Keratinocyte (primary cell): ENCODE measurements at regions not wholly inside any gene's neighbourhood (a gene's known extent, or its start where the extent isn't known, plus 50 kb on each side); places are given as distances from the start of the nearest gene placed in this dataset.

Source experiments
- DNase-seq: peaks from one replicate; pipeline ENCODE4 v3.0.0-alpha.2; 2011; ENCODE audit warnings: low read depth, missing footprints, low spot score
- FAIRE-seq: peaks from 2 replicates; lab custom pipeline; 2011; peaks lifted over from hg19 to GRCh38; lab: Jason Lieb, UNC
- H2AFZ ChIP-seq: 2 replicates; pipeline ENCODE4 v1.6.0; 2012; ENCODE audit warnings: low read length, control low read depth, inconsistent platforms; ENCODE audit not compliant: control insufficient read depth
- H3K27ac ChIP-seq: 2 replicates; pipeline ENCODE4 v1.5.1; 2011; ENCODE audit warnings: low read length; ENCODE audit not compliant: control insufficient read depth, insufficient read depth
- H3K27me3 ChIP-seq: 3 replicates; pipeline ENCODE4 v1.6.0; 2011; ENCODE audit warnings: low read length; ENCODE audit not compliant: control insufficient read depth, insufficient read depth; ENCODE audit errors: extremely low read depth
- H3K36me3 ChIP-seq, 2 experiments: 2 replicates in 1 of 2; 3 replicates in 1 of 2; pipeline ENCODE4 v1.5.1; 2011; ENCODE audit warnings: low read length in 2 of 2, mild to moderate bottlenecking in 1 of 2; ENCODE audit not compliant: control insufficient read depth in 2 of 2, insufficient read depth in 2 of 2; ENCODE audit errors: extremely low read depth in 1 of 2
- H3K4me1 ChIP-seq: 3 replicates; pipeline ENCODE4 v1.5.1; 2011; ENCODE audit warnings: low read length; ENCODE audit not compliant: control insufficient read depth, insufficient read depth; ENCODE audit errors: extremely low read depth
- H3K4me2 ChIP-seq: 3 replicates; pipeline ENCODE4 v1.6.0; 2011; ENCODE audit warnings: low read depth, low read length; ENCODE audit not compliant: control insufficient read depth, insufficient read depth; ENCODE audit errors: extremely low read depth
- H3K4me3 ChIP-seq, 3 experiments: fragments of 200-600 bp in 1 of 3; sonication (generic) in 1 of 3; 2 replicates in 2 of 3; 3 replicates in 1 of 3; pipeline ENCODE4 v1.5.1; 2011 to 2016; ENCODE audit warnings: low read length in 3 of 3, mild to moderate bottlenecking in 3 of 3, control low read depth in 2 of 3, inconsistent platforms in 1 of 3, low read depth in 1 of 3, mixed read lengths in 1 of 3, mixed run types in 1 of 3, moderate library complexity in 1 of 3; ENCODE audit not compliant: control insufficient read depth in 2 of 3, insufficient read depth in 2 of 3; ENCODE audit errors: extremely low read depth in 1 of 3
- H3K79me2 ChIP-seq: 2 replicates; pipeline ENCODE4 v1.6.0; 2012; ENCODE audit warnings: low read length; ENCODE audit not compliant: control insufficient read depth, insufficient read depth
- H3K9ac ChIP-seq: 3 replicates; pipeline ENCODE4 v1.6.0; 2011; ENCODE audit warnings: low read length; ENCODE audit not compliant: control insufficient read depth, insufficient read depth; ENCODE audit errors: extremely low read depth
- H3K9me1 ChIP-seq: 3 replicates; pipeline ENCODE4 v1.6.0; 2011; ENCODE audit warnings: low read length; ENCODE audit not compliant: control insufficient read depth, insufficient read depth; ENCODE audit errors: extremely low read depth
- H3K9me3 ChIP-seq: 2 replicates; pipeline ENCODE4 v1.5.1; 2012; ENCODE audit warnings: low read depth, low read length; ENCODE audit not compliant: control insufficient read depth
- H4K20me1 ChIP-seq: 3 replicates; pipeline ENCODE4 v1.6.0; 2011; ENCODE audit warnings: low read length; ENCODE audit not compliant: control insufficient read depth, insufficient read depth; ENCODE audit errors: extremely low read depth
- EZH2 ChIP-seq: IDR thresholded peaks from one replicate; pipeline ENCODE4 v1.6.1; 2012; ENCODE audit warnings: inconsistent platforms, mild to moderate bottlenecking, low read length, moderate library complexity
- dilution Hi-C: fragments of 300-500 bp; cut with MboI; formaldehyde crosslinking; loops from one replicate; pipeline ENCODE4 v1.7.0; 2020; ENCODE audit warnings: low sequenced_read_pairs; ENCODE audit not compliant: extremely low pct_ligation_motif_present
- TF ChIP-seq, protein P1 (sequence below), 3 experiments: IDR thresholded peaks in 1 of 3; conservative IDR thresholded peaks in 1 of 3; optimal IDR thresholded peaks in 1 of 3; 2 replicates in 2 of 3; 3 replicates in 1 of 3; pipeline versions ENCODE3 to v1.5.1; 2011; ENCODE audit warnings: low read length in 3 of 3, mild to moderate bottlenecking in 3 of 3, moderate library complexity in 2 of 3, control low read depth in 1 of 3, inconsistent platforms in 1 of 3; ENCODE audit not compliant: insufficient read depth in 2 of 3; ENCODE audit errors: extremely low read depth in 1 of 3

DNA sequence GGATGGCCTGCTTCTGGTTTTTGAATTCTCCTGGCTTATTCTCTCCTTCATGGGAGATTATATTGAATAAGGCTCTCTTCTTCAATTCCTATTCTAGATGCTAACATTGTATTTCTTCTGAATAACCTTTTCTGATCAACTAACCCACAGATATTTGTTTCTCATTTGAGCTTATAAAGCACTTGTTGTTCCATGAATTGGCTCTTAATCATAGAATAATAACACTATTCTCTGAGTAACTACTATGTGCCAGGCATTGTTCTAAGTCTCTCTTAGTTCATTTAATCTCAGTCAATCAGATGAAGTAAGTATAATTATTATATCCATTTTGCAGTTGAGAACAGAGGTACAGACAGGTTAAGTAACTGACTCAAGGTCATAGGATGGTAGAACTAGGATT is 136.3 kb upstream of the MLIP start:
- dilution Hi-C loops, result no loop called here
- TF ChIP-seq, protein P1, sequence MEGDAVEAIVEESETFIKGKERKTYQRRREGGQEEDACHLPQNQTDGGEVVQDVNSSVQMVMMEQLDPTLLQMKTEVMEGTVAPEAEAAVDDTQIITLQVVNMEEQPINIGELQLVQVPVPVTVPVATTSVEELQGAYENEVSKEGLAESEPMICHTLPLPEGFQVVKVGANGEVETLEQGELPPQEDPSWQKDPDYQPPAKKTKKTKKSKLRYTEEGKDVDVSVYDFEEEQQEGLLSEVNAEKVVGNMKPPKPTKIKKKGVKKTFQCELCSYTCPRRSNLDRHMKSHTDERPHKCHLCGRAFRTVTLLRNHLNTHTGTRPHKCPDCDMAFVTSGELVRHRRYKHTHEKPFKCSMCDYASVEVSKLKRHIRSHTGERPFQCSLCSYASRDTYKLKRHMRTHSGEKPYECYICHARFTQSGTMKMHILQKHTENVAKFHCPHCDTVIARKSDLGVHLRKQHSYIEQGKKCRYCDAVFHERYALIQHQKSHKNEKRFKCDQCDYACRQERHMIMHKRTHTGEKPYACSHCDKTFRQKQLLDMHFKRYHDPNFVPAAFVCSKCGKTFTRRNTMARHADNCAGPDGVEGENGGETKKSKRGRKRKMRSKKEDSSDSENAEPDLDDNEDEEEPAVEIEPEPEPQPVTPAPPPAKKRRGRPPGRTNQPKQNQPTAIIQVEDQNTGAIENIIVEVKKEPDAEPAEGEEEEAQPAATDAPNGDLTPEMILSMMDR (optimal IDR thresholded peaks at IDR 0.05 in 1 of 3, IDR thresholded peaks at IDR 0.05 in 1 of 3, conservative IDR thresholded peaks at IDR 0.05 in 1 of 3; ENCODE audit: extremely low read depth in 1 of 3, insufficient read depth in 2 of 3, low read length in 3 of 3), result no peak
- TF ChIP-seq EZH2, result no peak
- H2AFZ ChIP-seq, result no peak overlapping the region
- H3K4me1 ChIP-seq, result no peaks in the 10 kb centered on the region
- H3K27ac ChIP-seq, result no peak overlapping the region
- no peaks in the 10 kb centered on the region for H3K9me3 ChIP-seq
- no peak overlapping the region for H3K4me3 ChIP-seq
- H3K4me2 ChIP-seq, result no peak overlapping the region
- no peaks in the 10 kb centered on the region for H3K36me3 ChIP-seq
- FAIRE-seq, result no peak
- no peaks in the 10 kb centered on the region for H3K27me3 ChIP-seq
- no peak for DNase-seq
- no peaks in the 10 kb centered on the region for H4K20me1 ChIP-seq
- no peaks in the 10 kb centered on the region for H3K79me2 ChIP-seq
- no peak overlapping the region for H3K9ac ChIP-seq
- no peaks in the 10 kb centered on the region for H3K9me1 ChIP-seq

DNA sequence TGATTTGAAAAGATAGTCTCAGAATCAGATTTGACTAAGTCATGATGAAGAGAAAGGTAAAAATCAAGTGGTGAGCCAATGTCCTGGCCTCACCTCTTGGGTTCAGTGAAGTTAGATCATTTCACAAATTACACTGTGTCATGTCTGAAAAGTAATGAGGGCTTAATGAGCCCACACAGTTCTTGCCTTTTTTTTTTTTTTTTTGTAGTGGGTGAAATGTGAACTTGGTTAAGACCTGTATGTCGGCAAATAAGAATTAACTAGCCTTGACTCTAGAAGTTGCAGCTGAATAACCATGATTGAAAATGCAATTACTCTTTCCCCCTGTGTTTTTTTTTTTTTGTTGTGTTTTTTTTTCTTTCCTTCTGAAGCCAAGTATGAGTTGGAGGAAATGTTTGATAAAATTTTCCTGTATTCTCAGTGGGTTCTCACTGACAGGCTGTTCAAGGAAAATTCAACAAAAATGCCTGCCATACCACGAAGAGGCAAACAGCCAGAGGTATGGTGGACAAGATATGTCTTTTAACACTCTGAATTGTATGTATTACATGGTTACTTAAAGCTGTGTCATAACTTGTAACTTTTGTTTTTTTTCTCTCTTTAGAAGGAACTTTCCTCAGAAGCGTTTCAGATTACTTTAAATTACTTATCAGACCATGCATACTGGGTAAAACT is 135.2 kb upstream of the MLIP start:
- FAIRE-seq, result no peak

More for the DNA sequence above, 135.2 kb upstream of the MLIP start:
- TF ChIP-seq, protein P1 (optimal IDR thresholded peaks at IDR 0.05 in 1 of 3, IDR thresholded peaks at IDR 0.05 in 1 of 3, conservative IDR thresholded peaks at IDR 0.05 in 1 of 3; ENCODE audit: extremely low read depth in 1 of 3, insufficient read depth in 2 of 3, low read length in 3 of 3), result no peak
- TF ChIP-seq EZH2, result no peak
- no peak overlapping the region for H3K27ac ChIP-seq
- no peak overlapping the region for H3K4me2 ChIP-seq
- no peak overlapping the region for H3K4me3 ChIP-seq
- H3K4me1 ChIP-seq, result no peaks in the 10 kb centered on the region
- no peak overlapping the region for H3K9ac ChIP-seq
- H4K20me1 ChIP-seq, result no peaks in the 10 kb centered on the region
- dilution Hi-C loops, result no loop called here
- no peak for DNase-seq
- no peaks in the 10 kb centered on the region for H3K9me1 ChIP-seq
- no peak overlapping the region for H2AFZ ChIP-seq
- no peaks in the 10 kb centered on the region for H3K27me3 ChIP-seq
- no peaks in the 10 kb centered on the region for H3K79me2 ChIP-seq
- no peaks in the 10 kb centered on the region for H3K9me3 ChIP-seq
- H3K36me3 ChIP-seq, result no peaks in the 10 kb centered on the region
